Mammary epithelial cell (primary cell): ENCODE measurements at regions not wholly inside any gene's neighbourhood (a gene's known extent, or its start where the extent isn't known, plus 50 kb on each side); places are given as distances from the start of the nearest gene placed in this dataset.

Experiments
- EZH2 ChIP-seq: IDR thresholded peaks from 2 replicates; pipeline ENCODE4 v1.6.1; 2012; ENCODE audit warnings: low read length, inconsistent platforms, borderline replicate concordance
- TF ChIP-seq, protein P1 (sequence below), 2 donors: IDR thresholded peaks in 1 of 2; conservative IDR thresholded peaks in 1 of 2; 2 replicates each; pipeline ENCODE4 v1.5.1; 2011 to 2012; ENCODE audit warnings: inconsistent platforms in 2 of 2, low read length in 2 of 2, mild to moderate bottlenecking in 2 of 2, control low read depth in 1 of 2, low read depth in 1 of 2; ENCODE audit not compliant: insufficient read depth in 1 of 2; ENCODE audit errors: extremely low read depth in 1 of 2

DNA sequence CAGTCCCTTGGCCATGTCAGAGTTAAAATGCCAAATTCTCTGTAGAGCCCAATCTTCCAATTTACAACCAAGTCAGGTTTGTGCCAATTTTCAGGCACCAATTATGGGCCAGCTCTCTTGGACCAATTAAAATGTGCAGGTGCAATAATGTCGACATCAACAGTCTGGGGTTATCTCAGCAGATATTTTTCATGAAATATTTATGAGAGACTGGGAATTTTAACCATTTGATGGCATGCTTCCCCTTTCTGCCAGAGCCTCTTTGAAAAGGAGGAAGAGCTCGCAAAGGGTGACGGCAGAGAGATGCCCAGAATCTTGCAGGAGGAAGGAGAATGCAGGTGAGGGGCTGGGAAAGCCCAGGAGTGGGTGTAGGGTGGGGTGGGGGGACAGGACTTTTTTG, 100.8 kb upstream of the SYT13 start:
- TF ChIP-seq, protein P1, sequence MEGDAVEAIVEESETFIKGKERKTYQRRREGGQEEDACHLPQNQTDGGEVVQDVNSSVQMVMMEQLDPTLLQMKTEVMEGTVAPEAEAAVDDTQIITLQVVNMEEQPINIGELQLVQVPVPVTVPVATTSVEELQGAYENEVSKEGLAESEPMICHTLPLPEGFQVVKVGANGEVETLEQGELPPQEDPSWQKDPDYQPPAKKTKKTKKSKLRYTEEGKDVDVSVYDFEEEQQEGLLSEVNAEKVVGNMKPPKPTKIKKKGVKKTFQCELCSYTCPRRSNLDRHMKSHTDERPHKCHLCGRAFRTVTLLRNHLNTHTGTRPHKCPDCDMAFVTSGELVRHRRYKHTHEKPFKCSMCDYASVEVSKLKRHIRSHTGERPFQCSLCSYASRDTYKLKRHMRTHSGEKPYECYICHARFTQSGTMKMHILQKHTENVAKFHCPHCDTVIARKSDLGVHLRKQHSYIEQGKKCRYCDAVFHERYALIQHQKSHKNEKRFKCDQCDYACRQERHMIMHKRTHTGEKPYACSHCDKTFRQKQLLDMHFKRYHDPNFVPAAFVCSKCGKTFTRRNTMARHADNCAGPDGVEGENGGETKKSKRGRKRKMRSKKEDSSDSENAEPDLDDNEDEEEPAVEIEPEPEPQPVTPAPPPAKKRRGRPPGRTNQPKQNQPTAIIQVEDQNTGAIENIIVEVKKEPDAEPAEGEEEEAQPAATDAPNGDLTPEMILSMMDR (conservative IDR thresholded peaks at IDR 0.05 in 1 of 2, IDR thresholded peaks at IDR 0.05 in 1 of 2; ENCODE audit: extremely low read depth in 1 of 2, insufficient read depth in 1 of 2, low read depth in 1 of 2, low read length in 2 of 2) = no peak
- TF ChIP-seq EZH2 = no peak
